Mesenteric fat pad (tissue), 1 donor: ENCODE measurements at regions not wholly inside any gene's neighbourhood (a gene's known extent, or its start where the extent isn't known, plus 50 kb on each side); places are given as distances from the start of the nearest gene placed in this dataset.

ENCODE experiments used
- DNase-seq: peaks from one replicate; pipeline ENCODE4 v3.0.0-alpha.2; 2020; ENCODE audit warnings: low spot score
- donor health status: DM: yes; HTN: yes; CAD: no.

DNA sequence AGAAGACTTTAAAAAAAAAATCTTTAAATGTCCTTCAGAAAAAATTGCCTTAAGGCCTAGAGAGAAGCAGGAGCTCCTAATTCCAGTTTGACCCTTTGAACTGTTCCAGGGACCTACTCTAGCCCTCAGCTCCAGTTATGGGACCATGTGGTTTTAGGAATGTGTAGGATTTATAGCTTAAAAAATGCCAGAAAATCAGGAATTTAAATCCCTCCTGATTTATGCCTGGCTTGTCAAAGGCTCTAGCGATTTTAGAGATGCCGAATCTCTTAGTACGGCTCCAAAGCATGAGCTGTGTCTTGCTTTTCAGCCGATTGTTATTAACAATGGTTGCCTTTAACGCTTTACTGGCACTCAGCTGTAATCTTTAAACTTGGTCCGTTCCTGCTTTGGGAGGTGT lies 130.6 kb upstream of the NPVF start:
- no peak for DNase-seq

GRCh38 chr7:25359471-25360059 lies 131.3 kb upstream of the NPVF start:
- DNase-seq: no peak

DNA sequence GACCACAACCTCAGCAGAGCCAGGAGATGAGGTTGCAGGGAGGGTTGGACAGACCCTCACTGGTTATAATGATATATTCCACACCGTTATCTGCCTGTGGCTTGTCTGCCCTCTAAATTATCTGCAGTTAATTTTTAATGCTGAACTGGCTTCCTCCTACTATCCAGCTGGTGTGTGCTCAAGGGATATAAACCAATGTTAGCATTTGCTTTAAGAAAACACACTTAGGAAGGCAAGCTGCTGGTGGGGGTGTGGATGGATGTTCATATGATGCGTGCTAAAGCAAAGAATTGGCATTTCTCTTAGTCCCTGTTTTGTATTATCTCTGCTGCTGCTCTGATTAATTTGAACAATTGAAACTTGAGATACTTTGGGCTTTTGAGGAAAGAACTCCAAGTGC lies 132.2 kb upstream of the NPVF start:
- DNase-seq: no peak

GRCh38 chr7:25361387-25361786 lies 133.1 kb upstream of the NPVF start:
- DNase-seq: no peak

DNA sequence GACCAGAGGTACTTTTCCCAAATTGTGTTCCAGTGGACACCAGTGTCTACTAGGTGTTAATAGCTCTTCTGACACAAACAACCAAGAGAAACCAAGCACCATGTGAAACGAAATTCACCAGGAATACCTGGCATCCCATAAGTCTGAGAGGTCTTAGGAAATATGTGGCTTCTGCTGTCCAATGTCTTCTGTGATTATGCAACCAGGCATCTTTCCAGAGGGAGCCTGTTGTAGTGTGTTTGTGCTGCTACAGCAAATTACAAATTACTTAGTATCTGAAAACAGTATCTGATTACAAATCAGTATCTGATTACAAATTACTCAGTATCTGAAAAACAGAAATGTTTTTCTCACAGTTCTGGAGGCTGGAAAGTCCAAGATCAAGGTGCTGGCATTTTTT lies 133.6 kb upstream of the NPVF start:
- DNase-seq: no peak

- no peak for DNase-seq
These were observed 140.4 kb upstream of the NPVF start for GRCh38 chr7:25368599-25369201.

- no peak for DNase-seq
These were observed 141.5 kb upstream of the NPVF start for GRCh38 chr7:25369786-25370185.

- DNase-seq: no peak
These were observed 143.7 kb upstream of the NPVF start for GRCh38 chr7:25371972-25372371.

GRCh38 chr7:25375805-25376600 lies 147.7 kb upstream of the NPVF start:
- no peak for DNase-seq

- no peak for DNase-seq
These were observed 151.3 kb upstream of the NPVF start for GRCh38 chr7:25379351-25380300.

GRCh38 chr7:25381818-25382589 lies 153.7 kb upstream of the NPVF start:
- DNase-seq: no peak

DNA sequence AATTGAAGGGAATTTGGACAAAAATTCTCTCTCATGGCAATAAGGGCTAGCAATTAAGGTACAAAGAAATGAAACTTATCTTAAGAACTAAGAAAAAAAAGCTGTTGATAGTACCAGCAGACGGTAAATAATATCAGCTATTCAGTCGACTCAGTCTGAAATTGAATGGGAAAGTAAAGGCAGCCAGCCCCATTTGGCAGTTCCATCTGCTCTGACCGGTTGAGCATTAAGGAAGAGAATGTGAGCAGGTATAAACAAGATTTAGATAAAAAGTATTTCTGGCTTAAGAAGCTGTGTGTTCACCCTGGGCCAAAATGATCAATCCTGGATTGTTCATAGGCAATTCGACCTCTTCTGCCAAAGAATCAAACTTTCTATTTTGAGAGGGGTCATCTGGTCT lies 154.6 kb upstream of the NPVF start:
- no peak for DNase-seq

DNA sequence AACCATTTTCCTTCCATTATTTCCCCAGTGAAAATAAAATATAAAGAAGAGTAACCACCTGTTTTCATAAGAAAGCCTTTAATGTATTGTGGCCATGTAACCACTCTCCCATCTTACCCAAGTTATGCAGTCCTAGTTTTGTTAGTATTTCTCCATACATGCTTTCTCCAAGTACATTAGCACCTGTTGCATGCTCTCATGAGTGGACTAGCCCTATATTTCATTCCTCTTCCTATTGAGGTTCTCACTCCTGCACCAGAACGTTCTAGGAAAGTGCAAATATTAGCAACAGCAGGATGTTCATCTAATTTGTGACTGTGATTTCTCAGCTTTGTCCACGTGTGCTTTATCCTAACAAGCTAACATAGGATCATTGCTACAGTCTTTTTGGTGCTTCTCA lies 155.1 kb upstream of the NPVF start:
- DNase-seq: no peak

GRCh38 chr7:25384788-25385505 lies 156.7 kb upstream of the NPVF start:
- DNase-seq: no peak

GRCh38 chr7:25385506-25386136 lies 157.3 kb upstream of the NPVF start:
- no peak for DNase-seq

DNA sequence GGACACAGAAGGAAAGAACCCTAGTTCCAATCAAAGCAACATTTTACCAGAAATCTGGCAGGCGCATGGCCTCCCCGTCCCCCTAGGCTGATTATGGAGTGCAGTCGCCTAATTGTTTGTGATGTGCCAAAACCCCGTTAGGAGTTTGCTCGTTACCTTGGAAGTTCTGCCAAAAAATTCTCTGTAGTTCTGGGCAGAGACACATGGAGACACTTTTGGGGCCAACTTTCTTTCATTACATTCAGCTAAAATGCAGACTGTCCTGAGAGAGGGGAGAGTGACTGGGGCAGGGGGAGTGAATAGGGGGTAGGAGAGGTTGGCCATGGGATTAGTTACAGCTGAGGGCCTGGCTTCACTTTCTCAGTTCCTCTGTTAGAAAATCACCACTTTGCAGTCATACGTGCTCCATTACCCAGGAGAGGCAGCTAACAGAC lies 158.0 kb upstream of the NPVF start:
- no peak for DNase-seq

DNA sequence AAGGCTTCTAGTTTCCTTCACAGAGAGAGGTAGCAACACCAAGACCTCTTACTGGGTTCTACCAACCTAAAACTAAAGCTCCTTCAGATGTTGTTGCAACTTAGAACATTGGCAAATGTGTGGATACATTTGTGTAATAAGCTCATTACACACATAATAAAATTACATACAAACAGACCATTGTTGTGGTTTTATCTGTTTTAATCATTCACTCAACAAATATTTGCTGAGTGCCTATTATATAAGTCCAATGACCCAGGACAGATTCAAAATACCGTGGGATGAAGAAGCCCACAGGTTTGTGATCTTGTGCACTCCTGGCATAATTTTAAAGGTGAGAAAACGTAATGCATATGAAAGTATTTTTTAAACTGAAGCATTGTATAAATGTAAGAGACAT lies 160.4 kb upstream of the NPVF start:
- no peak for DNase-seq

DNA sequence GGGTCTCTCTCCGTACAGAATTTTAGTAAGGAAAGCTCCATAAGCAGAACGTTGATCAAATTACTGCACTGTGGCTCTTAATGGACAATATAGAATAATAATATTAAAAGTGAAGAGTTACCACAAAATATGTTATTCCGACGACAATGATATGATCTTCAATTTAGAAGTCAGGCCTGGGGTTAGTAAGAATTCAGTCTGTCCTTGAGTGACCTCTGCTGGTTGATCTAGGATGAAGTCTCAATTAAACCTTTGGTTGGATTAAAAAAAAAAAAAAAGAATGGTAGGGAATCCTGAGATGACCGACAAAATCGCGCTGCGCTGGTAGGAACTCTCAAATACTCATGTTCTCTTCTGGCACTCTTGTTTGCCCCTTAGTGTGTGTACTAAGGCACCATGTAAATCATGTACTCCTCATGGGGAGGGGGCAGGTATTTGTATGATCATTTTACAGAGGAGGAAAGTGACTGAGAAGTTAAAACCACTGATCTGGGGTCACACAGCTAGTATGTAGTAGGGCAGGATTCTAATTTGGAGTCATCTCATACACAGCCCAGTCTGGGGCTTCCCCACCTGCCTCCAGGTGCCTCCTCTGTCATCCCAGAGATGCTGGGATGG lies 161.3 kb upstream of the NPVF start:
- no peak for DNase-seq

GRCh38 chr7:25391295-25391861 lies 163.1 kb upstream of the NPVF start:
- DNase-seq: no peak
